K562 (cell line): ENCODE measurements at regions not wholly inside any gene's neighbourhood (a gene's known extent, or its start where the extent isn't known, plus 50 kb on each side); places are given as distances from the start of the nearest gene placed in this dataset.

Source experiments
- ATAC-seq: fragments of 200-7000 bp; cut with Tn5 transposase; 3 replicates; pipeline ENCODE4 v1.9.1; 2020; ENCODE audit warnings: moderate library complexity
- BruUV-seq: library from RNA; stranded (reverse); fragments of 400-500 nt; replicated peaks from 2 replicates; lab custom pipeline; 2021; lab: Mats Ljungman, UMichigan
- CTCF ChIA-PET: fragments of 300-600 bp; formaldehyde crosslinking; extraction: SDS; loops from one replicate; lab custom pipeline; 2021; ENCODE audit warnings: low intra/inter-chr PET ratio; lab: Yijun Ruan, JAX
- POLR2A ChIA-PET: fragments of 300-600, 350-650 bp; sonication (Branson Sonifier 250); formaldehyde crosslinking; extraction: SDS; loops from one replicate; lab custom pipeline; 2021; ENCODE audit warnings: antibody characterized with exemption, inconsistent platforms; lab: Yijun Ruan, JAX
- DNase-seq, 4 experiments: peaks; one replicate each; pipeline versions ENCODE4 v3.0.0 to v3.0.0-alpha.2; 2011 to 2018; ENCODE audit warnings: low spot score in 3 of 4, mixed read lengths in 3 of 4; ENCODE audit errors: extremely low read depth in 1 of 4
- FAIRE-seq: peaks from 2 replicates; lab custom pipeline; 2011; peaks lifted over from hg19 to GRCh38; lab: Jason Lieb, UNC
- H2AFZ ChIP-seq: 2 replicates; pipeline ENCODE4 v1.6.0; 2011; ENCODE audit warnings: low read depth, low read length, control low read depth, inconsistent platforms
- H3K27ac ChIP-seq: fragments of 200-600 bp; 3 replicates; pipeline ENCODE4 v1.8.0; 2011; ENCODE audit warnings: low read depth, mild to moderate bottlenecking, control low read depth, inconsistent platforms, low read length, moderate library complexity, mixed read lengths; ENCODE audit errors: extremely low read depth
- H3K27me3 ChIP-seq, 2 experiments: fragments of 300-600 bp in 1 of 2; 2 replicates in 1 of 2; 3 replicates in 1 of 2; pipeline versions ENCODE4 v1.6.0 to v1.8.0; 2011; ENCODE audit warnings: inconsistent platforms in 2 of 2, low read length in 2 of 2, mild to moderate bottlenecking in 1 of 2, mixed read lengths in 1 of 2, moderate library complexity in 1 of 2; ENCODE audit not compliant: control insufficient read depth in 2 of 2, insufficient read depth in 2 of 2
- H3K36me3 ChIP-seq: fragments of 300-600 bp; 3 replicates; pipeline ENCODE4 v1.8.0; 2011; ENCODE audit warnings: mild to moderate bottlenecking, low read length, inconsistent platforms; ENCODE audit not compliant: control insufficient read depth, insufficient read depth
- H3K4me1 ChIP-seq, 2 experiments: fragments of 200-600 bp in 1 of 2; replicated peaks in 1 of 2; 2 replicates in 1 of 2; 3 replicates in 1 of 2; pipeline versions ENCODE4 v1.5.1 to v1.8.0; 2011; ENCODE audit warnings: inconsistent platforms in 2 of 2, low read length in 2 of 2, mild to moderate bottlenecking in 1 of 2, mixed read lengths in 1 of 2, moderate library complexity in 1 of 2; ENCODE audit not compliant: control insufficient read depth in 2 of 2, insufficient read depth in 2 of 2
- H3K4me2 ChIP-seq: 2 replicates; pipeline ENCODE4 v1.6.1; 2011; ENCODE audit warnings: low read length, control low read depth, inconsistent platforms, mixed read lengths; ENCODE audit not compliant: insufficient read depth
- H3K4me3 ChIP-seq: fragments of 200-600 bp; sonication (generic), shearing (Covaris generic); 2 replicates; pipeline ENCODE4 v1.5.1; 2016; ENCODE audit warnings: control low read depth, inconsistent platforms
- H3K79me2 ChIP-seq: fragments of 200-600 bp; 3 replicates; pipeline ENCODE4 v1.8.0; 2011; ENCODE audit warnings: low read length, inconsistent platforms; ENCODE audit not compliant: control insufficient read depth, insufficient read depth
- H3K9ac ChIP-seq, 2 experiments: 2 replicates each; pipeline versions ENCODE4 v1.6.0 to v1.6.1; 2011; ENCODE audit warnings: low read depth in 2 of 2, low read length in 2 of 2, control low read depth in 1 of 2, inconsistent platforms in 1 of 2, mild to moderate bottlenecking in 1 of 2, mixed read lengths in 1 of 2; ENCODE audit not compliant: insufficient read depth in 1 of 2
- H3K9me1 ChIP-seq: one replicate; pipeline ENCODE4 v1.6.0; 2011; ENCODE audit warnings: inconsistent platforms, mild to moderate bottlenecking, low read length, moderate library complexity; ENCODE audit not compliant: control insufficient read depth, insufficient read depth
- H3K9me3 ChIP-seq: replicated peaks from 2 replicates; pipeline ENCODE4 v1.5.1; 2011; ENCODE audit warnings: low read depth, low read length, inconsistent platforms; ENCODE audit not compliant: control insufficient read depth, insufficient read depth
- H4K20me1 ChIP-seq: replicated peaks from 2 replicates; pipeline ENCODE4 v1.6.1; 2011; ENCODE audit warnings: low read length, inconsistent platforms, mixed read lengths; ENCODE audit not compliant: control insufficient read depth, insufficient read depth
- ARID1B ChIP-seq: fragments of 450-650 bp; IDR thresholded peaks from 2 replicates; pipeline ENCODE4 v1.6.1; 2016; ENCODE audit warnings: antibody characterized with exemption, mild to moderate bottlenecking, inconsistent platforms
- C11orf30 ChIP-seq: fragments of 450-650 bp; IDR thresholded peaks from 2 replicates; pipeline ENCODE4 v1.6.1; 2016; ENCODE audit warnings: low read depth, mild to moderate bottlenecking
- CHD2 ChIP-seq: IDR thresholded peaks from 2 replicates; pipeline ENCODE4 v1.6.1; 2011; ENCODE audit warnings: low read depth, low read length
- CHD4 ChIP-seq: fragments of 200-600 bp; sonication (generic); IDR thresholded peaks from 3 replicates; pipeline ENCODE4 v1.6.1; 2012; ENCODE audit warnings: low read depth, mild to moderate bottlenecking, mixed read lengths, low read length, inconsistent platforms; ENCODE audit not compliant: insufficient read depth, insufficient replicate concordance, poor library complexity, severe bottlenecking
- E2F3 ChIP-seq: fragments of 250-450 bp; sonication (Bioruptor Pico); IDR thresholded peaks from 2 replicates; pipeline ENCODE4 v1.4.0; 2020; ENCODE audit warnings: mild to moderate bottlenecking
- GABPB1 ChIP-seq: sonication (generic); formaldehyde crosslinking; IDR thresholded peaks from 2 replicates; pipeline ENCODE4 v1.8.0; 2022; ENCODE audit warnings: mild to moderate bottlenecking, missing genetic modification reagents
- MAFF ChIP-seq: IDR thresholded peaks from 2 replicates; pipeline ENCODE4 v1.6.1; 2012; ENCODE audit warnings: low read length, improper control_type of control experiment
- MAFK ChIP-seq: IDR thresholded peaks from 2 replicates; pipeline ENCODE4 v1.6.1; 2011; ENCODE audit warnings: low read length, improper control_type of control experiment
- NEUROD1 ChIP-seq: fragments of 150-350 bp; IDR thresholded peaks from 2 replicates; pipeline ENCODE4 v1.6.1; 2014; ENCODE audit warnings: borderline replicate concordance, low read length, low read depth; ENCODE audit not compliant: partially characterized antibody
- NFE2 ChIP-seq: IDR thresholded peaks from 2 replicates; pipeline ENCODE4 v1.6.1; 2014; ENCODE audit warnings: antibody characterized with exemption, low read depth
- SMAD3 ChIP-seq: fragments of 450-650 bp; formaldehyde crosslinking; conservative IDR thresholded peaks from 2 replicates; pipeline ENCODE4 v1.4.0; 2020; ENCODE audit warnings: mild to moderate bottlenecking
- SOX6 ChIP-seq: fragments of 450-650 bp; IDR thresholded peaks from 2 replicates; pipeline ENCODE4 v1.6.1; 2014; ENCODE audit warnings: mild to moderate bottlenecking
- TGIF2 ChIP-seq: sonication (generic); formaldehyde crosslinking; IDR thresholded peaks from 2 replicates; pipeline ENCODE4 v1.8.1; 2022; ENCODE audit warnings: mild to moderate bottlenecking, missing genetic modification reagents, moderate library complexity
- ZHX1 ChIP-seq: fragments of 150-350 bp; conservative IDR thresholded peaks from 2 replicates; pipeline ENCODE4 v1.6.1; 2014; ENCODE audit warnings: low read length
- ZNF146 ChIP-seq: IDR thresholded peaks from one replicate; pipeline ENCODE4 v1.6.1; 2018; ENCODE audit warnings: missing compliant biosample characterization; ENCODE audit not compliant: unreplicated experiment
- ZNF316 ChIP-seq: fragments of 450-650 bp; IDR thresholded peaks from 2 replicates; pipeline ENCODE4 v1.6.1; 2016
- ZNF561 ChIP-seq: fragments of 450-650 bp; formaldehyde crosslinking; conservative IDR thresholded peaks from 2 replicates; pipeline ENCODE4 v1.4.0; 2020; ENCODE audit warnings: mild to moderate bottlenecking, moderate library complexity
- ZNF695 ChIP-seq: fragments of 450-650 bp; formaldehyde crosslinking; IDR thresholded peaks from 2 replicates; pipeline ENCODE4 v1.4.0; 2020; ENCODE audit warnings: mild to moderate bottlenecking, moderate library complexity
- ZNF707 ChIP-seq: fragments of 250-450 bp; sonication (Bioruptor Pico); conservative IDR thresholded peaks from 2 replicates; pipeline ENCODE4 v1.8.0; 2022; ENCODE audit warnings: inconsistent platforms, mild to moderate bottlenecking, moderate library complexity
- WGBS: fragments of 100-300 bp; shearing (Covaris generic); methylation state at CpG from one replicate; pipeline ENCODE4 v1.1.6; 2016; ENCODE audit warnings: low coverage, mixed read lengths; ENCODE audit not compliant: insufficient coverage; ENCODE audit errors: missing lambda C conversion rate; 5-methylcytosine and 5-hydroxymethylcytosine counted together
- in situ Hi-C: fragments of 300-500 bp; cut with MboI; formaldehyde crosslinking; loops from 4 replicates; pipeline ENCODE4 v1.15.0; 2018; ENCODE audit warnings: inconsistent platforms, mixed read lengths
- intact Hi-C: fragments of 100-400 bp; cut with micrococcal nuclease; formaldehyde crosslinking; loops from 2 replicates; pipeline ENCODE4 v1.14.2; 2022
- TF ChIP-seq, protein P1 (sequence below): fragments of 250-450 bp; sonication (Bioruptor Pico); IDR thresholded peaks from 2 replicates; pipeline ENCODE4 v1.4.0; 2020; ENCODE audit warnings: mild to moderate bottlenecking, moderate library complexity
- TF ChIP-seq, protein P2 (sequence below): fragments of 250-450 bp; sonication (Bioruptor Pico); IDR thresholded peaks from 2 replicates; pipeline ENCODE4 v1.6.1; 2021; ENCODE audit warnings: mild to moderate bottlenecking

DNA sequence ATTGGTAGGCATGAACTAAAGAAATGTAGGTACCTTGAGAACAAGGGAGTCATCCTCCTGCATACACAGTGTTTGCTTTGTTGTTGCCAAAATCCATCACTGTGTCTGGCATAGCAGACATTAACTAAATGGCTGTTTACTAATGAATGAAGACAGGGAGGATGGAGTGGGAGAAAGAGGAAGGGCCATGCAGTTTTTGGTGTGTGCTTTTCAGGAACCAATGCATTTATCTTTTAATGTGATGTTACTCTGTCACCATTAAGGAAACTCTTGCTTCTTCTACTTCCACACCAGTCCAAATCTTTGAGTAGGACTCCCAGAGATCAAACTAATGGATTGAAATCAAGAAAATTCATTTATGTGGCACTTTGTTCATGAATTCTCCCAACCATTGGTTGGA lies 55.6 kb upstream of the DUSP10 start (continued):
- TF ChIP-seq ZNF695 (no peak), NEUROD1 (no peak), ZNF146 (CRISPR knock-in tag) (no peak), E2F3 (no peak), NFE2 (no peak)

GRCh38 chr1:221796700-221797099 lies 54.8 kb upstream of the DUSP10 start:
- Histone ChIP-seq H3K9me3 (0 out of 2 replicates have a peak, but pooled peaks cover 2% of the 10 kb centered on the region), H3K4me1 (no peaks in the 10 kb centered on the region), H3K9me1 (no peaks in the 10 kb centered on the region), H3K9ac (no peak overlapping the region), H3K79me2 (no peaks in the 10 kb centered on the region), H3K4me2 (no peak overlapping the region), H2AFZ (no peak overlapping the region), H3K36me3 (no peaks in the 10 kb centered on the region), H3K27ac (no peak overlapping the region), H4K20me1 (no peaks in the 10 kb centered on the region), H3K27me3 (no peaks in the 10 kb centered on the region), H3K4me3 (no peak overlapping the region)
- ChIA-PET CTCF (no interaction called here), POLR2A (interaction anchor here (0.9 kb wide), 1 partner anchor 52 kb away, joined by 3 read pairs; no protein-coding TSS in a partner anchor)
- WGBS, result 3% methylated on average over 2 of the region's 2 CpGs
- in situ Hi-C loops, result no loop called here
- intact Hi-C loops, result no loop called here
- no peak for ATAC-seq
- DNase-seq, result peak in 1 of 4 experiments; percentile 37
- FAIRE-seq, result peak; percentile 58
- BruUV-seq, result no TSS peak
- peak; percentile 65 for TF ChIP-seq C11orf30
- no peak for TF ChIP-seq ZNF561 (CRISPR knock-in tag)
- TF ChIP-seq ZNF707 (CRISPR knock-in tag), result no peak
- TF ChIP-seq, protein P1, sequence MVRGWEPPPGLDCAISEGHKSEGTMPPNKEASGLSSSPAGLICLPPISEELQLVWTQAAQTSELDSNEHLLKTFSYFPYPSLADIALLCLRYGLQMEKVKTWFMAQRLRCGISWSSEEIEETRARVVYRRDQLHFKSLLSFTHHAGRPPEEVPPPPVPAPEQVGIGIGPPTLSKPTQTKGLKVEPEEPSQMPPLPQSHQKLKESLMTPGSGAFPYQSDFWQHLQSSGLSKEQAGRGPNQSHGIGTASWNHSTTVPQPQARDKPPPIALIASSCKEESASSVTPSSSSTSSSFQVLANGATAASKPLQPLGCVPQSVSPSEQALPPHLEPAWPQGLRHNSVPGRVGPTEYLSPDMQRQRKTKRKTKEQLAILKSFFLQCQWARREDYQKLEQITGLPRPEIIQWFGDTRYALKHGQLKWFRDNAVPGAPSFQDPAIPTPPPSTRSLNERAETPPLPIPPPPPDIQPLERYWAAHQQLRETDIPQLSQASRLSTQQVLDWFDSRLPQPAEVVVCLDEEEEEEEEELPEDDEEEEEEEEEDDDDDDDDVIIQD (CRISPR knock-in tag), result no peak
- TF ChIP-seq, protein P2, sequence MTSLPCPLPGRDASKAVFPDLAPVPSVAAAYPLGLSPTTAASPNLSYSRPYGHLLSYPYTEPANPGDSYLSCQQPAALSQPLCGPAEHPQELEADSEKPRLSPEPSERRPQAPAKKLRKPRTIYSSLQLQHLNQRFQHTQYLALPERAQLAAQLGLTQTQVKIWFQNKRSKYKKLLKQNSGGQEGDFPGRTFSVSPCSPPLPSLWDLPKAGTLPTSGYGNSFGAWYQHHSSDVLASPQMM (CRISPR knock-in tag), result no peak
- peak; percentile 47; the same call in 1 of the 2 replicates for TF ChIP-seq MAFF
- TF ChIP-seq ZNF316, result peak; percentile 77
- no peak for TF ChIP-seq CHD2
- TF ChIP-seq CHD4, result no peak
- peak; percentile 16; the same call in 1 of the 2 replicates for TF ChIP-seq SOX6
- no peak for TF ChIP-seq GABPB1 (CRISPR knock-in tag)
- TF ChIP-seq MAFK, result peak; percentile 20; the same call in 1 of the 2 replicates
- no peak for TF ChIP-seq ZHX1
- TF ChIP-seq SMAD3 (CRISPR knock-in tag), result no peak
- TF ChIP-seq TGIF2 (CRISPR knock-in tag), result no peak
- peak; percentile 47; the same call in 1 of the 2 replicates for TF ChIP-seq ARID1B
